HepG2 (cell line): ENCODE measurements at regions not wholly inside any gene's neighbourhood (a gene's known extent, or its start where the extent isn't known, plus 50 kb on each side); places are given as distances from the start of the nearest gene placed in this dataset.

Source experiments
- ATAC-seq: fragments of 200-7000 bp; cut with Tn5 transposase; 3 replicates; pipeline ENCODE4 v1.9.1; 2020; ENCODE audit warnings: mild to moderate bottlenecking, moderate library complexity
- BruUV-seq: library from RNA; stranded (reverse); fragments of 400-500 nt; replicated peaks from 2 replicates; lab custom pipeline; 2021; lab: Mats Ljungman, UMichigan
- CTCF ChIA-PET: fragments of 300-600 bp; formaldehyde crosslinking; extraction: SDS; loops from one replicate; lab custom pipeline; 2021; ENCODE audit warnings: low total read pairs, inconsistent platforms, low intra/inter-chr PET ratio; lab: Yijun Ruan, JAX
- POLR2A ChIA-PET: fragments of 350-600 bp; sonication (Branson Sonifier 250); formaldehyde crosslinking; loops from one replicate; lab custom pipeline; 2020; ENCODE audit warnings: antibody characterized with exemption, inconsistent platforms; lab: Yijun Ruan, JAX
- DNase-seq: peaks from one replicate; pipeline ENCODE4 v3.0.0-alpha.2; 2015; ENCODE audit warnings: low spot score
- FAIRE-seq: peaks from 3 replicates; lab custom pipeline; 2011; peaks lifted over from hg19 to GRCh38; lab: Jason Lieb, UNC
- H2AFZ ChIP-seq: one replicate; pipeline ENCODE4 v1.6.1; 2011; ENCODE audit warnings: low read length, inconsistent platforms
- H3K27ac ChIP-seq: fragments of 300-600 bp; 3 replicates; pipeline ENCODE4 v1.8.0; 2011; ENCODE audit warnings: mixed run types, mild to moderate bottlenecking, mixed read lengths, low read length, inconsistent platforms; ENCODE audit not compliant: insufficient read depth; ENCODE audit errors: extremely low read length
- H3K27me3 ChIP-seq, 2 experiments: fragments of 200-600 bp in 1 of 2; 2 replicates in 1 of 2; 3 replicates in 1 of 2; pipeline versions ENCODE4 v1.6.0 to v1.8.0; 2011; ENCODE audit warnings: low read length in 2 of 2, mild to moderate bottlenecking in 2 of 2, moderate library complexity in 2 of 2, inconsistent platforms in 1 of 2; ENCODE audit not compliant: insufficient read depth in 2 of 2, control insufficient read depth in 1 of 2
- H3K36me3 ChIP-seq, 2 experiments: fragments of 200-600 bp in 1 of 2; replicated peaks in 1 of 2; 2 replicates in 1 of 2; 3 replicates in 1 of 2; pipeline versions ENCODE4 v1.5.1 to v1.8.0; 2011; ENCODE audit warnings: low read length in 2 of 2, inconsistent platforms in 1 of 2; ENCODE audit not compliant: insufficient read depth in 2 of 2, control insufficient read depth in 1 of 2
- H3K4me1 ChIP-seq: 2 replicates; pipeline ENCODE4 v1.5.1; 2012; ENCODE audit warnings: low read length, inconsistent platforms; ENCODE audit not compliant: insufficient read depth
- H3K4me2 ChIP-seq: 2 replicates; pipeline ENCODE4 v1.6.0; 2011; ENCODE audit warnings: low read depth, low read length, inconsistent platforms
- H3K4me3 ChIP-seq, 3 experiments: fragments of 200-600 bp in 1 of 3; sonication (generic), shearing (Covaris generic) in 1 of 3; replicated peaks in 1 of 3; 2 replicates each; pipeline ENCODE4 v1.5.1; 2011 to 2016; ENCODE audit warnings: low read length in 3 of 3, inconsistent platforms in 2 of 3, low read depth in 2 of 3, mild to moderate bottlenecking in 2 of 3, control low read depth in 1 of 3, mixed read lengths in 1 of 3; ENCODE audit not compliant: insufficient read depth in 1 of 3
- H3K79me2 ChIP-seq: one replicate; pipeline ENCODE4 v1.6.1; 2011; ENCODE audit warnings: low read length, inconsistent platforms; ENCODE audit not compliant: insufficient read depth
- H3K9ac ChIP-seq: 2 replicates; pipeline ENCODE4 v1.6.0; 2011; ENCODE audit warnings: mild to moderate bottlenecking, low read depth, low read length, inconsistent platforms; ENCODE audit not compliant: insufficient read depth
- H3K9me3 ChIP-seq: 2 replicates; pipeline ENCODE4 v1.5.1; 2012; ENCODE audit warnings: mild to moderate bottlenecking, low read length
- H4K20me1 ChIP-seq: 2 replicates; pipeline ENCODE4 v1.6.0; 2011; ENCODE audit warnings: inconsistent platforms, mild to moderate bottlenecking, low read length, moderate library complexity; ENCODE audit not compliant: insufficient read depth
- CBFB ChIP-seq: sonication (generic); formaldehyde crosslinking; IDR thresholded peaks from 2 replicates; pipeline ENCODE4 v1.4.0; 2020; ENCODE audit warnings: missing genetic modification reagents
- CBX5 ChIP-seq: sonication (generic); formaldehyde crosslinking; IDR thresholded peaks from 2 replicates; pipeline ENCODE4 v1.4.0; 2020; ENCODE audit warnings: missing genetic modification reagents, borderline replicate concordance
- ELF4 ChIP-seq: sonication (generic); formaldehyde crosslinking; IDR thresholded peaks from 2 replicates; pipeline ENCODE4 v1.5.0; 2020; ENCODE audit warnings: missing genetic modification reagents, mild to moderate bottlenecking, moderate library complexity, borderline replicate concordance
- GABPA ChIP-seq, 2 experiments: IDR thresholded peaks; 2 replicates each; pipeline ENCODE4 v1.6.1; 2011 to 2016; ENCODE audit warnings: low read depth in 2 of 2, low read length in 1 of 2, missing biosample characterization in 1 of 2, missing genetic modification characterization in 1 of 2
- SETDB1 ChIP-seq: sonication (generic); formaldehyde crosslinking; IDR thresholded peaks from 2 replicates; pipeline ENCODE4 v1.5.1; 2020; ENCODE audit warnings: missing genetic modification reagents, mild to moderate bottlenecking, borderline replicate concordance
- SOX6 ChIP-seq, 2 experiments: fragments of 450-650 bp in 1 of 2; sonication (generic) in 1 of 2; formaldehyde crosslinking in 1 of 2; IDR thresholded peaks; 2 replicates each; pipeline versions ENCODE4 v1.4.0 to v1.6.1; 2017 to 2020; ENCODE audit warnings: antibody characterized with exemption in 1 of 2, mild to moderate bottlenecking in 1 of 2, missing genetic modification reagents in 1 of 2
- TCF7L2 ChIP-seq: IDR thresholded peaks from 2 replicates; pipeline ENCODE4 v1.6.1; 2011; ENCODE audit warnings: mild to moderate bottlenecking, low read depth, low read length, moderate library complexity
- ZBTB1 ChIP-seq: sonication (generic); formaldehyde crosslinking; IDR thresholded peaks from 2 replicates; pipeline ENCODE4 v1.4.0; 2020; ENCODE audit warnings: missing genetic modification reagents, borderline replicate concordance
- WGBS: methylation state at CpG from one replicate; pipeline ENCODE4 v1.1.6; 2017; ENCODE audit warnings: low lambda C conversion rate; 5-methylcytosine and 5-hydroxymethylcytosine counted together
- in situ Hi-C: cut with HindIII; loops from 2 replicates; pipeline ENCODE4 v1.10.0; 2017; ENCODE audit warnings: low pct_unique_long_range_greater_than_20kb; ENCODE audit not compliant: extremely low pct_ligation_motif_present
- intact Hi-C: fragments of 100-400 bp; cut with micrococcal nuclease; formaldehyde crosslinking; loops from one replicate; pipeline ENCODE4 v1.10.0; 2022; ENCODE audit not compliant: unreplicated experiment
- TF ChIP-seq, protein P1 (sequence below): sonication (generic); formaldehyde crosslinking; conservative IDR thresholded peaks from 2 replicates; pipeline ENCODE4 v1.4.0; 2020; ENCODE audit warnings: missing genetic modification reagents
- TF ChIP-seq, protein P2 (sequence below): sonication (generic); formaldehyde crosslinking; IDR thresholded peaks from 2 replicates; pipeline ENCODE4 v1.8.1; 2022; ENCODE audit warnings: low read depth, mild to moderate bottlenecking, missing genetic modification reagents
- TF ChIP-seq, protein P3 (sequence below): IDR thresholded peaks from 2 replicates; pipeline ENCODE4 v1.6.1; 2016; ENCODE audit warnings: missing genetic modification reagents, missing compliant biosample characterization
- TF ChIP-seq, protein P4 (sequence below): sonication (generic); formaldehyde crosslinking; IDR thresholded peaks from 2 replicates; pipeline ENCODE4 v1.4.0; 2020; ENCODE audit warnings: missing genetic modification reagents

DNA sequence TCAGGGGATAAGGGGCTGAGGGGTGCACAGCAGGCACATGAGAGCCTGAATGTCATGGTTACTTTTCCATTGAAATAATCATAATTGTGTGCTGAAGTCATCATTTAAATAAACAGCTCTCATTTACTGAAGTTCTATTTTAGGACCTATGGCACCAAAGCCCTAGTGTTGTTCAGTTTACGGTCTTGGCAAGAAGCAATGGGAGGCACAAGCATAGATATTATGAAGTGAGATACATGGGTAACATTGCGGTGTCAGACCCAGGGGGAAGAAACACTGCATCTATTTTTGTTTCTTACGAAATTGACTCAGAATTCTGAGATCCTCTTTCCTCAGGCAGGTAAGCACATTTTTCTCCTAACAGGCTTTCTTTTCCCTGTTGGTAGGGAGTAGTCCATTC is 437.8 kb upstream of the PROX1 start:
- ChIA-PET CTCF (no interaction called here), POLR2A (no interaction called here)
- WGBS: 95% methylated on average over 3 of the region's 3 CpGs
- BruUV-seq: no TSS peak
- H3K79me2 ChIP-seq: no peaks in the 10 kb centered on the region
- no peak overlapping the region for H3K9ac ChIP-seq
- FAIRE-seq (no peak), DNase-seq (no peak), ATAC-seq (no peak)
- H3K27ac ChIP-seq: no peak overlapping the region
- no peaks in the 10 kb centered on the region for H3K36me3 ChIP-seq
- in situ Hi-C loops (no loop called here), intact Hi-C loops (no loop called here)
- H3K4me3 ChIP-seq: no peak overlapping the region
- peaks cover 7% of the 10 kb centered on the region for H3K4me1 ChIP-seq
- H3K4me2 ChIP-seq: no peak overlapping the region
- H2AFZ ChIP-seq: no peak overlapping the region
- H3K27me3 ChIP-seq: no peaks in the 10 kb centered on the region
- no peaks in the 10 kb centered on the region for H3K9me3 ChIP-seq
- H4K20me1 ChIP-seq: no peaks in the 10 kb centered on the region
- TF ChIP-seq ZBTB1 (CRISPR knock-in tag) (no peak), SOX6 (IDR thresholded peaks at IDR 0.05) (no peak), SOX6 (CRISPR knock-in tag; IDR thresholded peaks at IDR 0.05) (no peak), GABPA (IDR thresholded peaks at IDR 0.05; ENCODE audit: low read depth, low read length) (no peak), GABPA (CRISPR knock-in tag; IDR thresholded peaks at IDR 0.05; ENCODE audit: low read depth) (no peak), CBFB (CRISPR knock-in tag) (no peak), ELF4 (no peak), TCF7L2 (no peak), SETDB1 (no peak), CBX5 (no peak)
- TF ChIP-seq, protein P1, sequence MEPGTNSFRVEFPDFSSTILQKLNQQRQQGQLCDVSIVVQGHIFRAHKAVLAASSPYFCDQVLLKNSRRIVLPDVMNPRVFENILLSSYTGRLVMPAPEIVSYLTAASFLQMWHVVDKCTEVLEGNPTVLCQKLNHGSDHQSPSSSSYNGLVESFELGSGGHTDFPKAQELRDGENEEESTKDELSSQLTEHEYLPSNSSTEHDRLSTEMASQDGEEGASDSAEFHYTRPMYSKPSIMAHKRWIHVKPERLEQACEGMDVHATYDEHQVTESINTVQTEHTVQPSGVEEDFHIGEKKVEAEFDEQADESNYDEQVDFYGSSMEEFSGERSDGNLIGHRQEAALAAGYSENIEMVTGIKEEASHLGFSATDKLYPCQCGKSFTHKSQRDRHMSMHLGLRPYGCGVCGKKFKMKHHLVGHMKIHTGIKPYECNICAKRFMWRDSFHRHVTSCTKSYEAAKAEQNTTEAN (CRISPR knock-in tag): no peak
- TF ChIP-seq, protein P2, sequence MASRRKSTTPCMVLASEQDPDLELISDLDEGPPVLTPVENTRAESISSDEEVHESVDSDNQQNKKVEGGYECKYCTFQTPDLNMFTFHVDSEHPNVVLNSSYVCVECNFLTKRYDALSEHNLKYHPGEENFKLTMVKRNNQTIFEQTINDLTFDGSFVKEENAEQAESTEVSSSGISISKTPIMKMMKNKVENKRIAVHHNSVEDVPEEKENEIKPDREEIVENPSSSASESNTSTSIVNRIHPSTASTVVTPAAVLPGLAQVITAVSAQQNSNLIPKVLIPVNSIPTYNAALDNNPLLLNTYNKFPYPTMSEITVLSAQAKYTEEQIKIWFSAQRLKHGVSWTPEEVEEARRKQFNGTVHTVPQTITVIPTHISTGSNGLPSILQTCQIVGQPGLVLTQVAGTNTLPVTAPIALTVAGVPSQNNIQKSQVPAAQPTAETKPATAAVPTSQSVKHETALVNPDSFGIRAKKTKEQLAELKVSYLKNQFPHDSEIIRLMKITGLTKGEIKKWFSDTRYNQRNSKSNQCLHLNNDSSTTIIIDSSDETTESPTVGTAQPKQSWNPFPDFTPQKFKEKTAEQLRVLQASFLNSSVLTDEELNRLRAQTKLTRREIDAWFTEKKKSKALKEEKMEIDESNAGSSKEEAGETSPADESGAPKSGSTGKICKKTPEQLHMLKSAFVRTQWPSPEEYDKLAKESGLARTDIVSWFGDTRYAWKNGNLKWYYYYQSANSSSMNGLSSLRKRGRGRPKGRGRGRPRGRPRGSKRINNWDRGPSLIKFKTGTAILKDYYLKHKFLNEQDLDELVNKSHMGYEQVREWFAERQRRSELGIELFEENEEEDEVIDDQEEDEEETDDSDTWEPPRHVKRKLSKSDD (CRISPR knock-in tag): no peak
- TF ChIP-seq, protein P3, sequence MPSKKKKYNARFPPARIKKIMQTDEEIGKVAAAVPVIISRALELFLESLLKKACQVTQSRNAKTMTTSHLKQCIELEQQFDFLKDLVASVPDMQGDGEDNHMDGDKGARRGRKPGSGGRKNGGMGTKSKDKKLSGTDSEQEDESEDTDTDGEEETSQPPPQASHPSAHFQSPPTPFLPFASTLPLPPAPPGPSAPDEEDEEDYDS (CRISPR knock-in tag): no peak
- TF ChIP-seq, protein P4, sequence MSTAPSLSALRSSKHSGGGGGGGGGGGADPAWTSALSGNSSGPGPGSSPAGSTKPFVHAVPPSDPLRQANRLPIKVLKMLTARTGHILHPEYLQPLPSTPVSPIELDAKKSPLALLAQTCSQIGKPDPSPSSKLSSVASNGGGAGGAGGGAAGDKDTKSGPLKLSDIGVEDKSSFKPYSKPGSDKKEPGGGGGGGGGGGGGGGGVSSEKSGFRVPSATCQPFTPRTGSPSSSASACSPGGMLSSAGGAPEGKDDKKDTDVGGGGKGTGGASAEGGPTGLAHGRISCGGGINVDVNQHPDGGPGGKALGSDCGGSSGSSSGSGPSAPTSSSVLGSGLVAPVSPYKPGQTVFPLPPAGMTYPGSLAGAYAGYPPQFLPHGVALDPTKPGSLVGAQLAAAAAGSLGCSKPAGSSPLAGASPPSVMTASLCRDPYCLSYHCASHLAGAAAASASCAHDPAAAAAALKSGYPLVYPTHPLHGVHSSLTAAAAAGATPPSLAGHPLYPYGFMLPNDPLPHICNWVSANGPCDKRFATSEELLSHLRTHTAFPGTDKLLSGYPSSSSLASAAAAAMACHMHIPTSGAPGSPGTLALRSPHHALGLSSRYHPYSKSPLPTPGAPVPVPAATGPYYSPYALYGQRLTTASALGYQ (CRISPR knock-in tag): no peak
